ENCODE measurements at regions not wholly inside any gene's neighbourhood (a gene's known extent, or its start where the extent isn't known, plus 50 kb on each side); places are given as distances from the start of the nearest gene placed in this dataset.

- 51 to 62% methylated on average over 3 of the region's 3 CpGs for WGBS, 2 donors
- no peak for TF ChIP-seq CTCF (IDR thresholded peaks at IDR 0.05)
- TF ChIP-seq POLR2A (IDR thresholded peaks at IDR 0.05): no peak
- intact Hi-C loops (cut with DNase I; ENCODE audit: low total_unique reads): no loop called here
- no peak for DNase-seq (ENCODE audit: low spot score in 2 of 2)
- no peak overlapping the region for H3K4me3 ChIP-seq (ENCODE audit: low read depth, poor library complexity, severe bottlenecking)
Measured at GRCh38 chr2:53242090-53242489, 525.5 kb upstream of the CHAC2 start.

GRCh38 chr2:53235836-53236582, 531.6 kb upstream of the CHAC2 start:
- intact Hi-C loops (cut with DNase I; ENCODE audit: low total_unique reads): no loop called here
- no peak overlapping the region for H3K4me3 ChIP-seq (ENCODE audit: low read depth, poor library complexity, severe bottlenecking)
- TF ChIP-seq POLR2A (IDR thresholded peaks at IDR 0.05): no peak
- no peak for TF ChIP-seq CTCF (IDR thresholded peaks at IDR 0.05)
- 35 to 38% methylated on average over 1 of the region's 1 CpG for WGBS, 2 donors
- DNase-seq (ENCODE audit: low spot score in 2 of 2): no peak

- intact Hi-C loops (cut with DNase I; ENCODE audit: low total_unique reads): no loop called here
- 23 to 24% methylated on average over 1 of the region's 1 CpG for whole genome bisulfite sequencing, 2 donors
- no peak for DNase-seq (ENCODE audit: low spot score in 2 of 2)
- no peak overlapping the region for H3K4me3 ChIP-seq (ENCODE audit: low read depth, poor library complexity, severe bottlenecking)
- TF ChIP-seq POLR2A (IDR thresholded peaks at IDR 0.05) (no peak), CTCF (IDR thresholded peaks at IDR 0.05) (no peak)
Measured at GRCh38 chr2:53234548-53234903, 533.1 kb upstream of the CHAC2 start.

GRCh38 chr2:53233759-53234547, 533.7 kb upstream of the CHAC2 start:
- 82 to 85% methylated on average over 4 of the region's 4 CpGs for WGBS, 2 donors

GRCh38 chr2:53231908-53232307, 535.7 kb upstream of the CHAC2 start:
- intact Hi-C loops (cut with DNase I; ENCODE audit: low total_unique reads): no loop called here
- WGBS, 2 donors: 59 to 78% methylated on average over 3 of the region's 3 CpGs
- H3K4me3 ChIP-seq (ENCODE audit: low read depth, poor library complexity, severe bottlenecking): no peak overlapping the region
- TF ChIP-seq POLR2A (IDR thresholded peaks at IDR 0.05) (no peak), CTCF (IDR thresholded peaks at IDR 0.05) (no peak)
- no peak for DNase-seq (ENCODE audit: low spot score in 2 of 2)

More at GRCh38 chr2:53233759-53234547, 533.7 kb upstream of the CHAC2 start:
- no peak for TF ChIP-seq CTCF (IDR thresholded peaks at IDR 0.05)
- TF ChIP-seq POLR2A (IDR thresholded peaks at IDR 0.05): no peak
- DNase-seq (ENCODE audit: low spot score in 2 of 2): no peak
- intact Hi-C loops (cut with DNase I; ENCODE audit: low total_unique reads): no loop called here
- H3K4me3 ChIP-seq (ENCODE audit: low read depth, poor library complexity, severe bottlenecking): no peak overlapping the region

Measured in lower leg skin (tissue), 4 donors.